ENCODE measurements at regions not wholly inside any gene's neighbourhood (a gene's known extent, or its start where the extent isn't known, plus 50 kb on each side); places are given as distances from the start of the nearest gene placed in this dataset.
"Not testable (repeated sequence)": the region's sequence is repeated elsewhere in the genome, so short reads cannot be mapped to it uniquely, and the experiment has no call there.

- CTCF ChIA-PET: no interaction called here
- peaks cover 25% of the 10 kb centered on the region for H3K9me3 Mint-ChIP-seq
- DNase-seq (ENCODE audit: low spot score) (no peak), ATAC-seq (no peak)
- H3K27me3 Mint-ChIP-seq (ENCODE audit: low read depth): no peaks in the 10 kb centered on the region
- POLR2A ChIA-PET: no interaction called here
- H3K4me3 Mint-ChIP-seq: no peak overlapping the region
- TF ChIP-seq ZBTB21 (CRISPR knock-in tag; IDR thresholded peaks at IDR 0.05; ENCODE audit: borderline replicate concordance): no peak
- TF ChIP-seq IRF2 (CRISPR knock-in tag; IDR thresholded peaks at IDR 0.05; ENCODE audit: borderline replicate concordance, low read depth): no peak
- no peak for TF ChIP-seq KAT7 (CRISPR knock-in tag; IDR thresholded peaks at IDR 0.05; ENCODE audit: borderline replicate concordance)
- TF ChIP-seq ZNF263 (CRISPR knock-in tag; IDR thresholded peaks at IDR 0.05; ENCODE audit: low read depth): no peak
- TF ChIP-seq ERG (CRISPR knock-in tag; IDR thresholded peaks at IDR 0.05): no peak
- no peak for TF ChIP-seq ELF4 (CRISPR knock-in tag; IDR thresholded peaks at IDR 0.05; ENCODE audit: low read depth)
- TF ChIP-seq TCF7 (CRISPR knock-in tag; IDR thresholded peaks at IDR 0.05; ENCODE audit: low read depth): no peak
- H3K4me1 Mint-ChIP-seq: no peaks in the 10 kb centered on the region
- peaks cover 12% of the 10 kb centered on the region for H3K36me3 Mint-ChIP-seq
- H3K27ac Mint-ChIP-seq: no peak overlapping the region
Measured at GRCh38 chr12:20006871-20007730, 361.2 kb upstream of the PDE3A start.

- H3K27ac Mint-ChIP-seq; DNase-seq (ENCODE audit: low spot score); ATAC-seq; H3K4me1 Mint-ChIP-seq; H3K4me3 Mint-ChIP-seq; POLR2A ChIA-PET; CTCF ChIA-PET; H3K27me3 Mint-ChIP-seq (ENCODE audit: low read depth): not testable (repeated sequence)
- 0 out of 2 replicates have a peak, but pooled peaks have one; percentile 23 for TF ChIP-seq NFYB (CRISPR knock-in tag; conservative IDR thresholded peaks at IDR 0.05; ENCODE audit: low read depth)
- peaks cover 12% of the 10 kb centered on the region for H3K36me3 Mint-ChIP-seq
- H3K9me3 Mint-ChIP-seq: peaks cover 25% of the 10 kb centered on the region
Measured at GRCh38 chr12:20009965-20010364, 358.4 kb upstream of the PDE3A start.

- Mint-ChIP-seq H3K36me3 (peaks cover 12% of the 10 kb centered on the region), H3K27me3 (ENCODE audit: low read depth) (no peaks in the 10 kb centered on the region), H3K9me3 (peaks cover 25% of the 10 kb centered on the region), H3K27ac (no peak overlapping the region), H3K4me3 (no peak overlapping the region), H3K4me1 (no peaks in the 10 kb centered on the region)
- DNase-seq (ENCODE audit: low spot score) (no peak), ATAC-seq (no peak)
- POLR2A ChIA-PET: no interaction called here
- CTCF ChIA-PET: no interaction called here
- TF ChIP-seq ZBTB43 (CRISPR knock-in tag; IDR thresholded peaks at IDR 0.05): no peak
- TF ChIP-seq USF2 (CRISPR knock-in tag; IDR thresholded peaks at IDR 0.05): no peak
- TF ChIP-seq SOX15 (CRISPR knock-in tag; IDR thresholded peaks at IDR 0.05): no peak
- TF ChIP-seq ZNF425 (CRISPR knock-in tag; conservative IDR thresholded peaks at IDR 0.05): no peak
- TF ChIP-seq PRRX2 (CRISPR knock-in tag; IDR thresholded peaks at IDR 0.05): no peak
- no peak for TF ChIP-seq ZBTB21 (CRISPR knock-in tag; IDR thresholded peaks at IDR 0.05; ENCODE audit: borderline replicate concordance)
- no peak for TF ChIP-seq ZNF232 (CRISPR knock-in tag; IDR thresholded peaks at IDR 0.05)
- TF ChIP-seq EMX1 (CRISPR knock-in tag; IDR thresholded peaks at IDR 0.05): no peak
- no peak for TF ChIP-seq ZNF138 (CRISPR knock-in tag; conservative IDR thresholded peaks at IDR 0.05)
- TF ChIP-seq KAT7 (CRISPR knock-in tag; IDR thresholded peaks at IDR 0.05; ENCODE audit: borderline replicate concordance): no peak
- no peak for TF ChIP-seq GRHL2 (CRISPR knock-in tag; IDR thresholded peaks at IDR 0.05; ENCODE audit: insufficient replicate concordance, severe bottlenecking)
- TF ChIP-seq GABPB1 (CRISPR knock-in tag; IDR thresholded peaks at IDR 0.05): no peak
- no peak for TF ChIP-seq CTCF (IDR thresholded peaks at IDR 0.05)
Measured at GRCh38 chr12:20011200-20011599, 357.1 kb upstream of the PDE3A start.
